GM21381 (cell line): ENCODE measurements at regions not wholly inside any gene's neighbourhood (a gene's known extent, or its start where the extent isn't known, plus 50 kb on each side); places are given as distances from the start of the nearest gene placed in this dataset.
"Not testable (repeated sequence)": the region's sequence is repeated elsewhere in the genome, so short reads cannot be mapped to it uniquely, and the experiment has no call there.

Experiments used
- ATAC-seq: cut with Tn5 transposase; IDR thresholded peaks from one replicate; pipeline ENCODE4 v1.9.1; 2021; ENCODE audit warnings: mild to moderate bottlenecking, moderate library complexity; ENCODE audit not compliant: unreplicated experiment

GRCh38 chr4:54993473-54994026, 131.8 kb downstream of the KDR start:
- ATAC-seq, result not testable (repeated sequence)

GRCh38 chr4:54992266-54992665, 133.1 kb downstream of the KDR start:
- ATAC-seq, result no peak

DNA sequence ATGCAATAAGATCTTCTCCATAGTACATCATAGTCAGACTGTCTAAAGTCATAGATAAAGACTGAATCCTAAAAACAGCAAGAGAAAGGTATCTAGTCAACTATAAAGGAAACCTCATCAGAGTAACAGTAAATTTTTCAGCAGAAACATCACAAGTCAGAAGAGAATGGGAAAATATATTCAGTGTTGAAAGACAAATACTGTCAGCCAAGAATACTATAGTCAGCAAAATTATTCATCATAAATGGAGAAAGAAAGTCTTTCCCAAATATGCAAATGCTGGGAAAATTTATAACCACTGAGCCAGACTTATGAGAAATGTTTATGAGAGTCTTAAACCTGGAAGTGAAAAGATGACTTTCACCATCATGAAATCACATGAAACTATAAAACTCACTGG, 136.7 kb downstream of the KDR start:
- ATAC-seq, result no peak

GRCh38 chr4:54986095-54986846, 139.1 kb downstream of the KDR start:
- ATAC-seq, result no peak

DNA sequence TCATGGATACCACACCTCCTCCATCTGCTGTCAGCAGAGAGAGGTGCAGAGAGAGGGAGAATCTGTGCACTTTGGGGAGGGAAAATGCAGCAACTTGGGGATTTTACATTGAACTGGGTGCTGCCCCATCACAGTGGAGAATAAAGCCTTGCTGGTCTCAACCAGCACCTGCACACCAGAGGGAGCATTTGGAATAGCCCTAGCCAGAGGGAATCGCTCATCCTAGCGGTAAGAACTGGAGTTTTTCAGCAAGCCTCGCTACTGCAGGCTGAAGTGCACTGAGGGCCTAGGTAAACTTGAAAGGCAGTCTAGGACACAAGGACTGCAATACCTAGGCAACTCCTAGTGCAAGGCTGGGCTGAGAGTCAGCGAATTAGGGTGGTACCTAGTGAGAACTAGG, 148.7 kb downstream of the KDR start:
- no peak for ATAC-seq

DNA sequence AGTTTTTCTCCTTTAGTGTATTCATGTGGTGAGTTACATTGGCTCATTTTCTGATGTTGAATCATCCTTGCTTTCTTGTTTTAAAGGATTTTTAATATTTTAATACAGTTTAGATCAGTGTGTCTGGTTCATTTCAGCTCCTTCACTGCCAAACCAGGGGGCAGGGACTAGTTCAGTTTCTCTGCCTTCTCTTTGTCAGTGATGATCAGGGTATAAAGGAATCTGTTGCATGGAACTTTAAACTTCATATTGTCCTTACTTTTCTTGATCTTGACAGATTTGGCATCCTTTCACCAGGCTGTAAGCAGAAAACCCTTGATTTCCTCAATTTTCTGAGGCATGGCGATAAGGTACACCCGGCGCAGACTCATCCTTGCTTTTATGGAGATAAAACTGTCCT, 149.4 kb downstream of the KDR start:
- no peak for ATAC-seq

GRCh38 chr4:54973784-54974183, 151.6 kb downstream of the KDR start:
- no peak for ATAC-seq

GRCh38 chr4:54971474-54971950, 153.9 kb downstream of the KDR start:
- ATAC-seq, result no peak

GRCh38 chr4:54967289-54967688, 158.1 kb downstream of the KDR start:
- no peak for ATAC-seq

- no peak for ATAC-seq
Observed at GRCh38 chr4:54961357-54961975, 163.9 kb downstream of the KDR start.

DNA sequence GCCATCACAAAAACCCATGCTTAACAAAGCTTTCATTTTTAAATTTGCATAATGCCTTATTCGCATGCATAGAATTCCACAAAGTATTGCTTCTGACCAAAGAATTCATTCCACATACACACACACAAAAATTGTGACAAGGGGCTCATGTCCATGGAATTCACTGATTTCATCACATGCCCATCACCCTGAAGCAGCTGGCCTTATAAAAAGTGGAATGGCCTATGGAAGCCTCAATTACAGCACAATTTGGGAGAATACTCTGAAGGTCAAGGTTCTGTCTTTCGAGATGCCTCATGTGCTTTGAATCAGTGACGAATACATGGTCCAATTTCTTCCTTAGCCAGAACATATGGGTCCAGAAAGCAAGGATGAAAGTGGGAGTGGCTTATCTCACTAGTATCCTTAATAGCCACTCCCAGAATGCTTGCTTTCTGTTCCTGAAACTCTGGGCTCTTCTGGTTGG, 165.7 kb downstream of the KDR start:
- ATAC-seq, result no peak

DNA sequence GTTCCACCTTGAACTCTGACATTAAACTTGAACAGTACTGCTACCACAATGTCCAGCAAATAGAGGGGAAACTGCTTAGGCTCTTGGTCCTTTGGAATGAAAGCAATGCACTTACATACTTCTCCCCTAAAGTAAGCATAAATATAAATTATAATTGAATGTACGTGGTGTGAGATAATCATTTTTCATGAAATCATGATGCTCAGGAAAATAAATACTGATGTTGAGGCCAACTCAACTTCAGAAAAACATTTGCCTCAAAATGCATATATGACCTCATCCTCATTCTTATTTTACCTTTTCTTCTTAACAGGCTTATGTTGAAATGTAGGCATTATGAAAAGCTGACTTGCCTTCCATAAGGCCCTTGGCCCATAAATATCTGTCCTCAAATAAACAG, 166.3 kb downstream of the KDR start:
- no peak for ATAC-seq

- ATAC-seq, result no peak
Observed at GRCh38 chr4:54958236-54958635, 167.2 kb downstream of the KDR start.

GRCh38 chr4:54954656-54955388, 170.6 kb downstream of the KDR start:
- ATAC-seq, result no peak

DNA sequence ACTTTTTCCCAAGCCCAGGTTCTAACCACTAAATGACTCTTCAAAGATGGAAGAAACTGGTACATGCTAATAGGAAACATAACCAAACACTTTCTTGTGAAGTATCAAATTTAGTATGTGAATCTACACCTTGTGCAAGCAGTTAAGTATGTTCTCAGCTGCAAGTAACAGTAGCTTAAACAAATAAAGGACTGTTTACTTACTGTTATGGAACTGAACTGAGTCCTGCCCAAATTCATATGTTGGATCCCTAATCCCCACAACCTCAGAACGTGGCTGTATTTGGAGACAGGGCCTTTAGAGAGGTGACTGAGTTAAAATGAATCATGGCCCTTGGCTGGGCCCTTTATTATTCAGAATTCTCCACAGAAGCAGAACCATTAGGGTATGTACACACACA, 178.7 kb downstream of the KDR start:
- no peak for ATAC-seq

- no peak for ATAC-seq
Observed at GRCh38 chr4:54945838-54946237, 179.6 kb downstream of the KDR start.

DNA sequence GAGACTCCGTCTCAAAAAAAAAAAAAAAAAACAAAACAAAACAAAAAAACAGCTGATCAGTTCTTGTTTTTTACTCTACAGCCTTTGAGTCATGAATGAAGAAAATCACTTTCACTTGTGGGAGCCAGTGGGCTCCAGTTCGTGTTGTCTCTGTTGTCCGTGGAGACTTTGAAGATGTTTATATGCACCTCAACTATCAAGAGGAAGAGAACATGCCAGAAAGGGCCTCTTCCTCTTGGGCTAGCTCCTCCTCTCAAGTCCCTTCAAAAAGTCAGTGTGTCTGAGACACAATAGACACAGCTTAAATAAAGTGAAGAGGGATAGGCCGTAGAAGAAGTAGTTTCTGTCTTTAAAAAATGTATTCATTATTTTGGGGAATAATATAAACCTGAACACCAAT, 182.7 kb downstream of the KDR start:
- no peak for ATAC-seq

GRCh38 chr4:54941994-54942552, 183.3 kb downstream of the KDR start:
- ATAC-seq, result peak; percentile 68

DNA sequence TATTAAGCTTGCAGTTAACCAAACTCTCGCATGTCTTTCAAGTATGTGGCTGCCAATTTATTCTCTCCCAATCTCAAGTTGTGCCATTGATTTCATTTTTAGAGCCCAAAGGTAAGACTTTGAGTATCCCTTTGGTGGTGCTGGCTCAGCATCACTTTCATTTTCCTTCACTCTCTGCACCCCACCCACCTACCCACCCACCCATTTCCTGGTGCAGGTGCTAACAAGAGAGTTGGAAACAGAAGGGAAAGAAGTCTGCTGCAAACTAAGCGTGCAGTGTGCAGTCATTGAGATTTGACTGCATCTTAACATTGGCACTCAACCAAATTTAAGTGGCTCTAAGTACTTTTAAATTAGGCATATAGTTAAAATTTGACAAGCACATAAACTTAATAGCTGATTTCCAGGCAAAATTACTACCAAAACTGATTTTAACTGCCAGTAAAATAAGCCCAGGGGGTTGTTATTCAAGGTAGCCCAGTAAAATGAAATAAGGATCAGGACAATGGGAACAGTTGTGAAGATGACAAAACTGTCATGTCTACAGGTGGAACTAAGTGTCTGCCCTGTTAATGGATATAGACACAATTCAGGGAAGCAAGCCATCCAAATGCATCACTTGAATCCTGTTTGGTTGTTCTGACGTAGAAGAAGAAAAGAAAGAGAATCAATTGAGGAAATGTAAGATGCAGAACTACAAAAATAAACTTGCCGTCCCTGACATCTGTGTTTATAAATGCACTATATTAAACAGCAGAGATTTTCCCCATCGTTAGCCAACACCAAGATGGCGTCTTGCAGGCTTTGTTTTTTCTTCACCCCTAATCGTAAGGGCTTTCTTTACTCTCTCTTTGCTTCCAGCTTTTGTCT, 184.2 kb downstream of the KDR start:
- ATAC-seq, result no peak

- no peak for ATAC-seq
Observed at GRCh38 chr4:54937501-54937900, 187.9 kb downstream of the KDR start.
